ENCODE measurements at regions not wholly inside any gene's neighbourhood (a gene's known extent, or its start where the extent isn't known, plus 50 kb on each side); places are given as distances from the start of the nearest gene placed in this dataset.

GRCh38 chr12:59075141-59075540 is 154.8 kb upstream of the LRIG3 start:
- no peak for TF ChIP-seq CTCF (IDR thresholded peaks at IDR 0.05)
- TF ChIP-seq POLR2A (IDR thresholded peaks at IDR 0.05), result no peak

All from Peyer's patch (tissue), 4 donors.